ENCODE measurements at regions not wholly inside any gene's neighbourhood (a gene's known extent, or its start where the extent isn't known, plus 50 kb on each side); places are given as distances from the start of the nearest gene placed in this dataset.

DNA sequence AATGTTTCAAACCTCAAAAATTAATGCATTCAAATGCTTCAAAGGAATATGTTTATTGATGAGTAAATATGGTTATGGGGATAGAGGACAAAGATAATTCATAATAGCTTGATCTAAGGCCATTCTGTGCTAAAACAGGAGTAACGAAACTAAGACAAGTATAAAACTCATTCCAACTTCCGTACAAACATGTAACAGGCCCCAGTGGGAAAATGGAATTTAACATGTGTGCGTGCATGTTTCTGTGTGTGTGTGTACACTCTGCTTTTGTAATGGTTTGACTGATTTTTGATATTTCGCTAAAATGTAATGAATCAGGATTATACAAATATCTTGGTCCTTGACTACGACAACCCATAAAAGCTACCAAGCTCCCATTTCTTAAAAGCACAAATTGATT, 91.0 kb downstream of the KLF12 start:
- TF ChIP-seq, protein P1, sequence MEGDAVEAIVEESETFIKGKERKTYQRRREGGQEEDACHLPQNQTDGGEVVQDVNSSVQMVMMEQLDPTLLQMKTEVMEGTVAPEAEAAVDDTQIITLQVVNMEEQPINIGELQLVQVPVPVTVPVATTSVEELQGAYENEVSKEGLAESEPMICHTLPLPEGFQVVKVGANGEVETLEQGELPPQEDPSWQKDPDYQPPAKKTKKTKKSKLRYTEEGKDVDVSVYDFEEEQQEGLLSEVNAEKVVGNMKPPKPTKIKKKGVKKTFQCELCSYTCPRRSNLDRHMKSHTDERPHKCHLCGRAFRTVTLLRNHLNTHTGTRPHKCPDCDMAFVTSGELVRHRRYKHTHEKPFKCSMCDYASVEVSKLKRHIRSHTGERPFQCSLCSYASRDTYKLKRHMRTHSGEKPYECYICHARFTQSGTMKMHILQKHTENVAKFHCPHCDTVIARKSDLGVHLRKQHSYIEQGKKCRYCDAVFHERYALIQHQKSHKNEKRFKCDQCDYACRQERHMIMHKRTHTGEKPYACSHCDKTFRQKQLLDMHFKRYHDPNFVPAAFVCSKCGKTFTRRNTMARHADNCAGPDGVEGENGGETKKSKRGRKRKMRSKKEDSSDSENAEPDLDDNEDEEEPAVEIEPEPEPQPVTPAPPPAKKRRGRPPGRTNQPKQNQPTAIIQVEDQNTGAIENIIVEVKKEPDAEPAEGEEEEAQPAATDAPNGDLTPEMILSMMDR (IDR thresholded peaks at IDR 0.05), result no peak

DNA sequence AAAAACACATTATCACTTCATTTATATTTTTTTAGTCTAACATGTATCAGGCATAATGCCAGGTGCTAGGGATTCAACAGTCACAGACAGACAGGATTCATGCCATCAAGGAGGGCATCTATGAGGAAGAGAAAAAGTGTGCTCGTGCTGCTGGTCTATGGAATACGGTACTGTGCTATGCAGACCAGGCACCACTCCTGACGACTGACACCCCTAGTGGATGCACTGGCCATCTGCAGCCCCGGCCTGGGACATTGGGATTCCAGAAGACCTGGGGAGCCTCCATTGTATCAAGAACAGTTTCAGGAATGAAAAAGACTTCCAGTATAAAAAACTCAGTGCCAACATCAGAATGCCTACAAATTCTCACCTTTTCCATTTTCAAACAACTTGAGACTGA, 94.0 kb downstream of the KLF12 start:
- TF ChIP-seq, protein P1 (IDR thresholded peaks at IDR 0.05), result no peak; the same call in 1 of the 2 replicates

DNA sequence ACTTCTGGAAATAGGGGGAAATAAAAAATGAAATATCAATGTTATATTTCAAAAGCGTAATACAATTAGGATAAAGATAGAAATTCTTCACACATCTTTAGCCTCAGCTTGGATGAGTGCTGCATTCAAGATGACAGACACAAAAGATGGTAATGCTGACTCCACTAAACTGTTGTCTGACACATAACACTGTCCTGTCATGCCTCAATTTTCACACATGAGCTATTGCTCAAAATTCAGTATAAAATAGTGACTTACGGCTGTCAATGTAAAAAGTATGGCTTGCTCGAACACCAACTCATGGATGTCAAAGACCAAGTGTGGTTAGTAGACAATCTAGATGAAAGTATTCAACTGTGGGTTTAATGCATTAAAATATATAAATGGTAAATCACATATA, 94.5 kb downstream of the KLF12 start:
- TF ChIP-seq, protein P1 (IDR thresholded peaks at IDR 0.05), result no peak

DNA sequence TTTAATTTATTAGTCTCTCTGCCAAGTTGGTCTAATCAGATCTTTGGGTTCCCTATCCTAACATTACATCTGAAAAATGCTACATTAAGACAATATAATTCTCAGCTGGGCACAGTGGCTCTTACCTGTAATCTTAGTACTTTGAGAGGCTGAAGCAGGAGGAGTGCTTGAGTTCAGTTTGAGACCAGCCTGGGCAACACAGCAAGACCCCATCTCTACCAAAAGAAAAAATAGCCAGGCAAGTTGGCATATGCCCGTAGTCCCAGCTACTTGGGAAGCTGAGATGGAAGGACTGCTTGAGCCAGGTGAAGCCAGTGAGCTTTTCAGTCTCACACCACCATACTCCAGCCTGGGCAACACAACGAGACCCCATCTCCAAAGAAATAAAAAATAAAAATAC, 95.0 kb downstream of the KLF12 start:
- TF ChIP-seq, protein P1 (IDR thresholded peaks at IDR 0.05), result no peak

DNA sequence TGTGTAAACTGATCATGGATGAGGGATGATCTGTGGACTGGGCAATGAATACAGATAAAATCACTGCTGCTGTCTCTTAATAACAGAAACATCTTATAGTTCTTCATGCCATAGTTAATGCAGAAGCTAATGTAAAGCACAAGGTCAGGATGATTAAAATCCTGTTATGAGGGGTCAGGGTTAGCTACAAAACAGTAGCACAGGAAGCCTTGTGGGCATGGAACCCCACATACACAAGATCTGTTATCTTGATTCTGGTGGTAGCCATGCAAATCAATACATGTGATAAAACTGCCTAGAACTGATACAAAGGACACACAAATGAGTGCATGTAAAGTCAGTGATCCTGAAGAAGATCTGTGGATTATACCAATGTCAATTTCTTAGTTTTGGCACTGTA, 96.4 kb downstream of the KLF12 start:
- TF ChIP-seq, protein P1 (IDR thresholded peaks at IDR 0.05), result no peak

DNA sequence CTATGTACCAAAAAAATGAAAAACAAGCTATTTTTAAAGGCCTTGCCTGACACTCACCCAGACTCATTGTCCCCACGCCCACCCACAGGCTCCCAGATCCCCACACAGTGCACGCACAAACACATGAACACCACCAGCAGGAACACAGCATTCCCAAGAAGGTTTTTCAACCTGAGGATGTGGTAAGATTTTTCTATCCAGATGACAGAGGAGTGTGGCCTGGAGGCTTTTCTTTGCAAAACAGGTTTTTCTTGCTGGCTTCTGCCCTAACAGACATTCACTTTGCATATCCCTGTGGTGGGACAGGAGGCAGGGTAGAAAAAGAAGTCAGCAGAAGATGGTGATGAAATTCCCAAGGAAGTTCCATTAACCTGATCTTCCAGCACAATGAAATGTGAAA, 97.8 kb downstream of the KLF12 start:
- TF ChIP-seq, protein P1 (IDR thresholded peaks at IDR 0.05), result no peak

DNA sequence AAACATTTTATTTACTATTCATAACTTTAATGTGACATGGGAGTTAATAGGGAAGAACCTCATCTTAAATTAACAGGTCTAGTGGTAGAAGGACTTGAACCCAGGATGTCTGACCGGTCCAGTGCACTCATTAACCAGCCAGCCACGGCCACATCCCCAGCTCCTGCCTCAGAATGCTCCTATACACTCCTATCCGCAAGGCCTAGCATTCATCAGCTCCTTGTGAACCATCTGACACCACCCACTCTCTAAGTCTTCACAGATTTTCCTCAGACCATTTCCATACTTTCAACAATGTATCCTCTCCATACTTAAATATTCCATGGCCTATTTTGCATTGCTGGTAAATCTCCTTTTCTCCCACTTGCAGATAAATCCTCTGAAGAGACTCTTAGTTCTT, 98.3 kb downstream of the KLF12 start:
- TF ChIP-seq, protein P1 (IDR thresholded peaks at IDR 0.05), result no peak

DNA sequence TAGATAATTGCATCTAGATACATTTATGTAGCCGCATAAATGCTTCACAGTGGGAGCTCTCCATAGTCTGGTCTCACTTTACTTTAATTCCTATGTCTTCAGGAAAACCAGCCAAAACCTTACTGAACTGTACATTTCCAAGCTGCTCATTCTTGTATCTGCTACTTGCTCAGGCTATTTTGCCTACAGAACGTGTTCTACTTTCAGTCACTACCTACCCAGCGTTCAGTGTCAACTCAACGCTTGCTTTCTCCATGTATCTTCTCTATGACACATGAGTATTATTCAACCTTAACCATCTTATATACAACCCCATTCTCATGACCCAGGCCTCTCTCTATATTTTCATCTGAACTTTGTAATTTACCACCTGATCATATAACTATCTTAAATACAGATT, 101.9 kb downstream of the KLF12 start:
- TF ChIP-seq, protein P1 (IDR thresholded peaks at IDR 0.05), result no peak

Data from LNCAP (cell line).